ENCODE measurements at regions not wholly inside any gene's neighbourhood (a gene's known extent, or its start where the extent isn't known, plus 50 kb on each side); places are given as distances from the start of the nearest gene placed in this dataset.

DNA sequence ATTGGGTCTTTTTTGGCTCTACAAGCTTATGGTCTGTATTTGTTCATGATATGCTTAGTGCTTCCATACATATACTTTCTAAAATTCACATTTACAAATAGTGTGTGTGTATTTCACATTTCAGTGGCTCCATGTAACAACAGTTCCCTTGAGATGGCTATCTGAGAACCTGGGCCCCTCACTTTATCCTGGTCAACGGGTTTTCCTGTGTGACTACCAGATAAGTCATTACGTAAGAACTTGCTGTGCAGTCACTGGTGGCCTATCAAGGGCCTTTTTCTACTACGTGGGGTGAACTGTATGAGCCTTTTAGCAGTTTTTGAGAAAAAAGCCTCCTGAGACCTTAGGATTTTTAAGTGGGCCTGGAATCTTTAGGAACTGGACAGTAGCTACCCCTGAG, 454.1 kb downstream of the PCNX1 start (continued):
- no peak for TF ChIP-seq ELK3 (CRISPR knock-in tag; IDR thresholded peaks at IDR 0.05)
- TF ChIP-seq SMAD4 (CRISPR knock-in tag; conservative IDR thresholded peaks at IDR 0.05): no peak; the same call in 1 of the 2 replicates
- no peak for TF ChIP-seq PCBP2 (IDR thresholded peaks at IDR 0.05; ENCODE audit: low read depth, low read length, poor library complexity, severe bottlenecking)
- TF ChIP-seq SMARCC2 (IDR thresholded peaks at IDR 0.05; ENCODE audit: low read depth): 0 out of 2 replicates have a peak, but pooled peaks have one; percentile 45
- TF ChIP-seq, protein P1, sequence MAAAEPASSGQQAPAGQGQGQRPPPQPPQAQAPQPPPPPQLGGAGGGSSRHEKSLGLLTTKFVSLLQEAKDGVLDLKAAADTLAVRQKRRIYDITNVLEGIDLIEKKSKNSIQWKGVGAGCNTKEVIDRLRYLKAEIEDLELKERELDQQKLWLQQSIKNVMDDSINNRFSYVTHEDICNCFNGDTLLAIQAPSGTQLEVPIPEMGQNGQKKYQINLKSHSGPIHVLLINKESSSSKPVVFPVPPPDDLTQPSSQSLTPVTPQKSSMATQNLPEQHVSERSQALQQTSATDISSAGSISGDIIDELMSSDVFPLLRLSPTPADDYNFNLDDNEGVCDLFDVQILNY (CRISPR knock-in tag; IDR thresholded peaks at IDR 0.05): no peak
- TF ChIP-seq, protein P2, sequence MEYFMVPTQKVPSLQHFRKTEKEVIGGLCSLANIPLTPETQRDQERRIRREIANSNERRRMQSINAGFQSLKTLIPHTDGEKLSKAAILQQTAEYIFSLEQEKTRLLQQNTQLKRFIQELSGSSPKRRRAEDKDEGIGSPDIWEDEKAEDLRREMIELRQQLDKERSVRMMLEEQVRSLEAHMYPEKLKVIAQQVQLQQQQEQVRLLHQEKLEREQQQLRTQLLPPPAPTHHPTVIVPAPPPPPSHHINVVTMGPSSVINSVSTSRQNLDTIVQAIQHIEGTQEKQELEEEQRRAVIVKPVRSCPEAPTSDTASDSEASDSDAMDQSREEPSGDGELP (CRISPR knock-in tag; IDR thresholded peaks at IDR 0.05; ENCODE audit: borderline replicate concordance): no peak
- TF ChIP-seq NCOR1 (IDR thresholded peaks at IDR 0.05): peak; percentile 71
- TF ChIP-seq, protein P3, sequence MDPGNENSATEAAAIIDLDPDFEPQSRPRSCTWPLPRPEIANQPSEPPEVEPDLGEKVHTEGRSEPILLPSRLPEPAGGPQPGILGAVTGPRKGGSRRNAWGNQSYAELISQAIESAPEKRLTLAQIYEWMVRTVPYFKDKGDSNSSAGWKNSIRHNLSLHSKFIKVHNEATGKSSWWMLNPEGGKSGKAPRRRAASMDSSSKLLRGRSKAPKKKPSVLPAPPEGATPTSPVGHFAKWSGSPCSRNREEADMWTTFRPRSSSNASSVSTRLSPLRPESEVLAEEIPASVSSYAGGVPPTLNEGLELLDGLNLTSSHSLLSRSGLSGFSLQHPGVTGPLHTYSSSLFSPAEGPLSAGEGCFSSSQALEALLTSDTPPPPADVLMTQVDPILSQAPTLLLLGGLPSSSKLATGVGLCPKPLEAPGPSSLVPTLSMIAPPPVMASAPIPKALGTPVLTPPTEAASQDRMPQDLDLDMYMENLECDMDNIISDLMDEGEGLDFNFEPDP (CRISPR knock-in tag; IDR thresholded peaks at IDR 0.05): no peak
- no peak for TF ChIP-seq SPI1 (IDR thresholded peaks at IDR 0.05; ENCODE audit: borderline replicate concordance, low read depth, low read length)
- TF ChIP-seq, protein P4, sequence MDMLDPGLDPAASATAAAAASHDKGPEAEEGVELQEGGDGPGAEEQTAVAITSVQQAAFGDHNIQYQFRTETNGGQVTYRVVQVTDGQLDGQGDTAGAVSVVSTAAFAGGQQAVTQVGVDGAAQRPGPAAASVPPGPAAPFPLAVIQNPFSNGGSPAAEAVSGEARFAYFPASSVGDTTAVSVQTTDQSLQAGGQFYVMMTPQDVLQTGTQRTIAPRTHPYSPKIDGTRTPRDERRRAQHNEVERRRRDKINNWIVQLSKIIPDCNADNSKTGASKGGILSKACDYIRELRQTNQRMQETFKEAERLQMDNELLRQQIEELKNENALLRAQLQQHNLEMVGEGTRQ (CRISPR knock-in tag; IDR thresholded peaks at IDR 0.05): no peak
- TF ChIP-seq ARID1B (IDR thresholded peaks at IDR 0.05): peak; percentile 88
- TF ChIP-seq PTRF (tag; IDR thresholded peaks at IDR 0.05): no peak
- no peak for TF ChIP-seq BACH1 (tag; IDR thresholded peaks at IDR 0.05)
- TF ChIP-seq ATF1 (CRISPR knock-in tag; IDR thresholded peaks at IDR 0.05): no peak
- TF ChIP-seq ATF1 (tag; IDR thresholded peaks at IDR 0.05): peak; percentile 71
- TF ChIP-seq HMBOX1 (IDR thresholded peaks at IDR 0.05): peak; percentile 80
- no peak for TF ChIP-seq ZNF75A (CRISPR knock-in tag; IDR thresholded peaks at IDR 0.05)
- peak; percentile 40; the same call in 1 of the 2 replicates for TF ChIP-seq ZNF395 (CRISPR knock-in tag; IDR thresholded peaks at IDR 0.05)
- no peak for TF ChIP-seq MAFK (IDR thresholded peaks at IDR 0.05; ENCODE audit: low read length)
- TF ChIP-seq TRIM24 (IDR thresholded peaks at IDR 0.05): peak; percentile 53 to 56; a peak in 2 of 4 replicates
- TF ChIP-seq RBM14 (IDR thresholded peaks at IDR 0.05; ENCODE audit: borderline replicate concordance, insufficient read depth, low read depth, low read length): no peak

Measured in K562 (cell line).